OCI-LY7 (cell line): ENCODE measurements at regions not wholly inside any gene's neighbourhood (a gene's known extent, or its start where the extent isn't known, plus 50 kb on each side); places are given as distances from the start of the nearest gene placed in this dataset.

Source experiments
- BruUV-seq: library from RNA; stranded (reverse); fragments of 400-500 nt; replicated peaks from 2 replicates; lab custom pipeline; 2021; lab: Mats Ljungman, UMichigan
- CTCF ChIA-PET: fragments of 300-600 bp; sonication (Branson Sonifier 250); formaldehyde crosslinking; loops from one replicate; lab custom pipeline; 2022; ENCODE audit warnings: antibody characterized with exemption; ENCODE audit not compliant: unreplicated experiment; lab: Charles Lee
- POLR2A ChIA-PET: fragments of 300-600 bp; sonication (Branson Sonifier 250); formaldehyde crosslinking; loops from one replicate; lab custom pipeline; 2022; ENCODE audit warnings: antibody characterized with exemption; lab: Charles Lee
- DNase-seq: peaks from one replicate; pipeline ENCODE4 v3.0.0-alpha.2; 2015; ENCODE audit warnings: low spot score
- H2AFZ ChIP-seq: fragments of 200-600 bp; sonication (generic), shearing (Covaris generic); 2 replicates; pipeline ENCODE4 v1.6.1; 2014; ENCODE audit warnings: mild to moderate bottlenecking, antibody characterized with exemption, low read length, moderate library complexity
- H3K27ac ChIP-seq: fragments of 200-600 bp; sonication (generic); 2 replicates; pipeline ENCODE4 v1.5.1; 2014; ENCODE audit warnings: mixed run types, low read depth, mild to moderate bottlenecking, moderate library complexity, low read length, inconsistent platforms; ENCODE audit not compliant: poor library complexity, severe bottlenecking
- H3K36me3 ChIP-seq: fragments of 200-600 bp; sonication (generic); 2 replicates; pipeline ENCODE4 v1.6.1; 2014; ENCODE audit warnings: mild to moderate bottlenecking, antibody characterized with exemption, low read length, moderate library complexity, mixed read lengths; ENCODE audit not compliant: insufficient read depth
- H3K4me1 ChIP-seq: fragments of 200-600 bp; sonication (generic); 2 replicates; pipeline ENCODE4 v1.5.1; 2014; ENCODE audit warnings: mild to moderate bottlenecking, low read length; ENCODE audit not compliant: insufficient read depth, poor library complexity, severe bottlenecking
- H3K4me2 ChIP-seq: fragments of 200-600 bp; sonication (generic); 2 replicates; pipeline ENCODE4 v1.6.1; 2014; ENCODE audit warnings: mild to moderate bottlenecking, low read length
- H3K4me3 ChIP-seq: fragments of 200-600 bp; sonication (generic); 2 replicates; pipeline ENCODE4 v1.5.1; 2014; ENCODE audit warnings: mild to moderate bottlenecking, low read depth, low read length; ENCODE audit not compliant: poor library complexity, severe bottlenecking
- H3K79me2 ChIP-seq: fragments of 200-600 bp; sonication (generic); 2 replicates; pipeline ENCODE4 v1.6.1; 2016; ENCODE audit warnings: low read depth, mild to moderate bottlenecking, low read length, moderate library complexity, mixed read lengths; ENCODE audit not compliant: insufficient read depth
- H3K9me2 ChIP-seq: fragments of 200-600 bp; sonication (generic); 2 replicates; pipeline ENCODE4 v1.6.1; 2016; ENCODE audit warnings: mild to moderate bottlenecking, low read length, mixed read lengths; ENCODE audit not compliant: insufficient read depth
- H3K9me3 ChIP-seq: fragments of 200-600 bp; sonication (generic); 2 replicates; pipeline ENCODE4 v1.6.1; 2014; ENCODE audit warnings: mild to moderate bottlenecking, mixed run types, low read length, mixed read lengths
- H4K20me1 ChIP-seq: fragments of 200-600 bp; sonication (generic); 2 replicates; pipeline ENCODE4 v1.6.1; 2014; ENCODE audit warnings: mild to moderate bottlenecking, antibody characterized with exemption, low read length, moderate library complexity, mixed read lengths; ENCODE audit not compliant: insufficient read depth
- CTCF ChIP-seq: fragments of 200-600 bp; sonication (generic); conservative IDR thresholded peaks from 2 replicates; pipeline ENCODE4 v1.5.1; 2014; ENCODE audit warnings: mild to moderate bottlenecking, antibody characterized with exemption, low read length, moderate library complexity, mixed read lengths
- EZH2phosphoT487 ChIP-seq: fragments of 200-600 bp; sonication (generic); IDR thresholded peaks from 2 replicates; pipeline ENCODE4 v1.6.1; 2018; ENCODE audit warnings: low read depth, borderline replicate concordance, mild to moderate bottlenecking, mixed run types, antibody characterized with exemption, low read length, moderate library complexity, mixed read lengths
- intact Hi-C: fragments of 100-400 bp; cut with micrococcal nuclease; formaldehyde crosslinking; loops from one replicate; pipeline ENCODE4 v1.10.0; 2022; ENCODE audit not compliant: unreplicated experiment

DNA sequence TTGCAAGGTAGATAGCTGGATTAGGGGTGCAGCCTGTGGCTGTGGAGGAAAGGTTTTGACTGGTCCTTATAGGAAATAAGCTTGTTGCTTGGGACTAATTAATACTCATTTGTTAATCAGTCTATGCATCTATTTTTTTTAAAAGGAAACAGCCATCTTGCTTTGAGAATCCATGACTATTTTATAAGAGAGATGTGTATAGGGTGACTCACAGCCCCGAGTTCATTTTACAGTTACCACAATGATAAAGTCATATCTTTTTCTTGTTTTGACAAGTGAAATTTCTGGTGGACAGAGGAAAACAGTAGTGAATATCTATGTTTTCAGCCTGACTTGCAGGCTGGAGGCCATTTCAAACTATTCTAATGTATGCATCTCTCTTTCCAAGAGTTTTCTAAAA lies 193.5 kb upstream of the CCDC68 start:
- H3K4me2 ChIP-seq, result no peak overlapping the region
- no peak overlapping the region for H2AFZ ChIP-seq
- H3K9me2 ChIP-seq, result no peaks in the 10 kb centered on the region
- BruUV-seq, result no TSS peak
- H4K20me1 ChIP-seq, result no peaks in the 10 kb centered on the region
- POLR2A ChIA-PET, result interaction anchor here (0.5 to 0.6 kb wide), 2 partner anchors 131 to 637 kb away, joined by 3 to 4 read pairs; no protein-coding TSS in a partner anchor
- no peaks in the 10 kb centered on the region for H3K9me3 ChIP-seq
- no peaks in the 10 kb centered on the region for H3K4me1 ChIP-seq
- H3K4me3 ChIP-seq, result no peak overlapping the region
- H3K79me2 ChIP-seq, result no peaks in the 10 kb centered on the region
- TF ChIP-seq CTCF (no peak), EZH2phosphoT487 (no peak)
- H3K27ac ChIP-seq, result no peak overlapping the region
- CTCF ChIA-PET, result no interaction called here
- no peaks in the 10 kb centered on the region for H3K36me3 ChIP-seq
- intact Hi-C loops, result no loop called here
- DNase-seq, result no peak

GRCh38 chr18:55149994-55150393 lies 190.7 kb upstream of the CCDC68 start:
- intact Hi-C loops, result no loop called here
- Histone ChIP-seq H3K9me3 (no peaks in the 10 kb centered on the region), H3K79me2 (no peaks in the 10 kb centered on the region), H2AFZ (no peak overlapping the region), H3K9me2 (no peaks in the 10 kb centered on the region), H3K4me1 (no peaks in the 10 kb centered on the region), H3K4me2 (no peak overlapping the region), H3K36me3 (no peaks in the 10 kb centered on the region), H3K4me3 (no peak overlapping the region), H3K27ac (no peak overlapping the region), H4K20me1 (no peaks in the 10 kb centered on the region)
- TF ChIP-seq EZH2phosphoT487 (no peak), CTCF (no peak)
- ChIA-PET POLR2A (no interaction called here), CTCF (no interaction called here)
- no peak for DNase-seq
- no TSS peak for BruUV-seq

DNA sequence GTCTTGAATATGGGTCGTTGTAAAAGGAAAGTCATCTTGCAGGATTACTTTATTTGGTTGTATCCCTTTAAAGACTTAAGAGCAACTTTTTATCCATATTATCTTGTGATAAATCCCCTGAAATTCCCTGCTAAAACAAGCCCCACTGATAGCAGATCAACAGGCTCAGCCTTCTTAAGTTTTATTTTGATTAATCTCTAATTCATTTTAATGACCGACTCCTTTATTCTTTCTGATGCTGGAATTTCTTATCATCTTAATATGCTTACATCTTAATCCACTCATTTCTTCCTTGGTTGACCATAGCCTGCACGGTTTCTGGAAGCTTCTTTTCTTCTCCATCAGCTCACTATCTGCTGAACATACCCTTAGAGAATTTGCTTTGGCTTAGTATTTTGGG lies 188.5 kb upstream of the CCDC68 start:
- BruUV-seq, result no TSS peak
- no peak overlapping the region for H3K4me2 ChIP-seq
- intact Hi-C loops, result no loop called here
- no peaks in the 10 kb centered on the region for H3K9me3 ChIP-seq
- H2AFZ ChIP-seq, result no peak overlapping the region
- POLR2A ChIA-PET, result interaction anchor here (0.5 kb wide), 1 partner anchor 1108 kb away, joined by 4 read pairs; no protein-coding TSS in a partner anchor
- no peaks in the 10 kb centered on the region for H3K36me3 ChIP-seq
- no peak for DNase-seq
- H3K4me1 ChIP-seq, result no peaks in the 10 kb centered on the region
- no peaks in the 10 kb centered on the region for H3K9me2 ChIP-seq
- no peaks in the 10 kb centered on the region for H3K79me2 ChIP-seq
- TF ChIP-seq EZH2phosphoT487 (no peak), CTCF (no peak)
- no peak overlapping the region for H3K4me3 ChIP-seq
- H4K20me1 ChIP-seq, result no peaks in the 10 kb centered on the region
- no peak overlapping the region for H3K27ac ChIP-seq
- CTCF ChIA-PET, result no interaction called here
